GM18909 (cell line): ENCODE measurements at regions not wholly inside any gene's neighbourhood (a gene's known extent, or its start where the extent isn't known, plus 50 kb on each side); places are given as distances from the start of the nearest gene placed in this dataset.

ENCODE experiments used
- ATAC-seq: cut with Tn5 transposase; IDR thresholded peaks from one replicate; pipeline ENCODE4 v1.9.1; 2021; ENCODE audit warnings: mild to moderate bottlenecking; ENCODE audit not compliant: unreplicated experiment, poor library complexity

GRCh38 chr15:96092186-96092585 is 238.3 kb upstream of the NR2F2 start:
- ATAC-seq = no peak

GRCh38 chr15:96093063-96093462 is 237.4 kb upstream of the NR2F2 start:
- no peak for ATAC-seq

GRCh38 chr15:96097661-96098060 is 232.8 kb upstream of the NR2F2 start:
- ATAC-seq = no peak

- ATAC-seq = no peak
These were observed 227.9 kb upstream of the NR2F2 start for GRCh38 chr15:96102631-96103030.

- ATAC-seq = no peak
These were observed 224.3 kb upstream of the NR2F2 start for GRCh38 chr15:96106181-96106580.

- no peak for ATAC-seq
These were observed 223.9 kb upstream of the NR2F2 start for GRCh38 chr15:96106628-96107027.

GRCh38 chr15:96107916-96108315 is 222.6 kb upstream of the NR2F2 start:
- ATAC-seq = no peak

- ATAC-seq = no peak
These were observed 222.1 kb upstream of the NR2F2 start for GRCh38 chr15:96108405-96108804.

- no peak for ATAC-seq
These were observed 220.7 kb upstream of the NR2F2 start for GRCh38 chr15:96109820-96110219.

GRCh38 chr15:96112018-96112417 is 218.5 kb upstream of the NR2F2 start:
- no peak for ATAC-seq

- no peak for ATAC-seq
These were observed 214.9 kb upstream of the NR2F2 start for GRCh38 chr15:96115642-96116041.

- ATAC-seq = no peak
These were observed 213.2 kb upstream of the NR2F2 start for GRCh38 chr15:96117270-96117669.

GRCh38 chr15:96119734-96120133 is 210.8 kb upstream of the NR2F2 start:
- no peak for ATAC-seq

GRCh38 chr15:96121086-96121920 is 209.2 kb upstream of the NR2F2 start:
- no peak for ATAC-seq

GRCh38 chr15:96122077-96123027 is 208.1 kb upstream of the NR2F2 start:
- ATAC-seq = no peak

- no peak for ATAC-seq
These were observed 207.5 kb upstream of the NR2F2 start for GRCh38 chr15:96123028-96123400.

- no peak for ATAC-seq
These were observed 206.8 kb upstream of the NR2F2 start for GRCh38 chr15:96123630-96124187.

GRCh38 chr15:96124436-96124835 is 206.1 kb upstream of the NR2F2 start:
- no peak for ATAC-seq

- ATAC-seq = no peak
These were observed 204.6 kb upstream of the NR2F2 start for GRCh38 chr15:96125721-96126415.

GRCh38 chr15:96126859-96127258 is 203.6 kb upstream of the NR2F2 start:
- no peak for ATAC-seq
